Glomerular visceral epithelial cell (primary cell): ENCODE measurements at regions not wholly inside any gene's neighbourhood (a gene's known extent, or its start where the extent isn't known, plus 50 kb on each side); places are given as distances from the start of the nearest gene placed in this dataset.
"Not testable (repeated sequence)": the region's sequence is repeated elsewhere in the genome, so short reads cannot be mapped to it uniquely, and the experiment has no call there.

Experiments used
- DNase-seq: peaks from one replicate; pipeline ENCODE4 v3.0.0-alpha.2; 2016; ENCODE audit errors: extremely low spot score

DNA sequence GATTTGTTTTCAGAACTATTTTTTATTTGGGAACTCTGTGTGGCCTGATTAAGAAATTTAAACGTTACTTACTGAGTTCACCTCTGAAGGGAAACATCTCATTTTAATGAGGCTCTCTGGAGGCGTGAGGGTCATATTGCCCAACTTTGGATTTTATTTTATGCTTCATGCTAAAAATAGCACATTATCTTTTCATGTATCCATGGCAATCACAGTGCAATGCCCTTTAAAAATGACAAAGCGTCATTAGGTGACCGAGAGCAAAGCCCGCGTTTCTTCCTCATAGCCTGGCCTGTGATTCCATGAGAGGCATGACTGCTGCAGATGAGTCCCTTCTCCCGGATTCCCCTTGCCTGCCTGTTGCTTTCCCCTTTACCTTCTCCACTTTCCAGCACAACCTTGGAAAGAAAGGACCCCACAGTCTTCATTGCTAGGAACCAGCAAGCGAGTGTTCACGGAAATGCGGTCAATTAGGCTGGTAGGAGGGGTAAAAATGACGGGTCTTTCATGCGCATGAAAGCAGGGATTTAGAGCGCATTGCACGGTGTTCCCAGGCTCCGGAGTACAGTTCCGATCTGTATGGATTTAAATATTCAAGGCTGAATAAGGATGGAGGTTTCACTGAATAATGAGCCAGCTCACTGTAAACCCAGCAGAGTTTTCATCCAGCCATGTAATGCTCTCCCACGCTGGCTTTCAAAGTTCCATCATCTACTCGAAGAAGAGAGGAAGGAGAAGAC is 98.2 kb upstream of the PITRM1 start:
- no peak for DNase-seq

DNA sequence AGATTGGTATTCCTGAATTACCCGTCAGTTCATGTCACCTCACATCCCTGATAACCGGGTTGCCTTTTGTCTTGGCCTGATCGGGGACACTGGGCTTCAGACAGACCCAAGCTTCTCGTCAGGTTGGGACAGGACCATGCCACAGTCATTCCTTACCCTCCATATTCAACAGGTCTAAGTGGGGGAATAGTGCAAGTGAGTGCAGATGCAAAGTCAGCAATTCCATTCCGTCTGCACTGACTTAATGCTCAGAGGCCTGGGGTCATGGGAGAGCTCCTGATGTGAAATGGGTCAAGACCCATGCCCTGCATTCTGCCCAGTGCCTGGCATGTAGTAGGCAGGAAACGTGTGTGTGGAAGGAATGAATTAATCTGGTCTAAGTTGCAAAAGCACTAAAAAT is 95.4 kb upstream of the PITRM1 start:
- no peak for DNase-seq

DNA sequence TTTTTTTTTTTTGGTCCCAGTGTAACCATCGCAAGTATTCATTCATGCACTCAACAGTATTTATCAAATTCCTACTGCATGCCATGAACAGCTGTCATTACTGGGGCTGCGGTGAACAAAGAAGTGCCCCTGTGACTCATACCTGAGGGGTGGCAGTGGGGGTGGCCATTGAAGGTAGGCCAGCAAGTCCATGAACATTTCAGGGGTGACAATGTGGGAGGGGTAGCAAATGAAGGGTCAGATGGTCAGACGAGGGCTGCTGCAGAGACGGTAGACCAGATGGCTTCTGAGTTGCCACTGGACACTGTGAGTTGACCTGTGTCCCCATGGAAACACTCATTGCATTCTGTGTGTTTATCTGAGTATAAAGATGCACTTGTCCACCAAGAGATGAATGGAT is 92.5 kb upstream of the PITRM1 start:
- DNase-seq: peak; percentile 42

DNA sequence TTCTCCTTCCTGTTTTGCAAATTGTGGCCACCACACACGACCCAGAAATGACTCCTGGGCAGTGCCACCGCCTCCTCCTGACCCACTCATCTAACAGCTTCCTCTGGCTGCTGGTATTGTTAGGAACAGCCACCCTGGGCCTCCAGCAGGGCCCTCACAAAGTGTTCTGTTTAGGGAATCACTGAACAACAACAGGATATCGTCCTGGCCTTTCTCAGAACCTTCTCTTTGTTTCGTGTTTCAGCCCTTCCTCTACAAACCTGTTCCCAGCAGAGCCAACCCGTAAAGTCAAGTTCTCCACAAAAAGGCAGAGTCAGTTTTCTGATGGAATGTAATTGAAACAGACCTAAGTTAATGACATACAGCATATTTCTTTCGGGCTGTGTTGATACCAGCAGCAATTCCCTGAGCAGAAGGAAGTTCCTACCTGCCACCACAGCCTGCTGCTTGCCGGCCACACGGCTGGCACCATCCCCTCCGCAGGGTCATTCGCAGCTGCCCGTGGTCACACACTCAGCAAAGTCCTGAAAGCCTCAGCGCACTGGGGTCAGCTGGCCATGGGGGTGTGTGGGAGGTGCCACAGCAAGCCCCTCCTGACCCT is 91.7 kb upstream of the PITRM1 start:
- no peak for DNase-seq

DNA sequence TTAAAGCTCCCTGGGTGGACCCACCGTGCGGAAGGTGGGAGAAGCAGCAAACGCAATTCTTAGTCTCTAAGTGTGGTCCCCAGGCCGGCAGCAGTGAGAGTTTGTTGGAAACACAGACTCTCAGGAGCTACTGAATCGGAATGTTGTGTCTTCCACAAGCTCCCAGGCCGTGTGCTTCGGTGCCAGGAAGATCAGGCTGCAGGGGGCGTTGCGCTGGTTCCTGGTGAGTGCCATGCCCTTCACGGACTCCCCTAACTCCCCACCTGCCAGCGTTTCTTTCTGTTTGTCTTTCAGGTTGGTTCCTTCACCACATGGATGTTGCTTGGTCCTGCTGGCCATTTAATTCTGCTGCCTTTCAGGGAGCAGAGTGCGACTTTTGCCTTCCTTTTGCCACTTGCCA is 91.2 kb upstream of the PITRM1 start:
- DNase-seq: no peak

DNA sequence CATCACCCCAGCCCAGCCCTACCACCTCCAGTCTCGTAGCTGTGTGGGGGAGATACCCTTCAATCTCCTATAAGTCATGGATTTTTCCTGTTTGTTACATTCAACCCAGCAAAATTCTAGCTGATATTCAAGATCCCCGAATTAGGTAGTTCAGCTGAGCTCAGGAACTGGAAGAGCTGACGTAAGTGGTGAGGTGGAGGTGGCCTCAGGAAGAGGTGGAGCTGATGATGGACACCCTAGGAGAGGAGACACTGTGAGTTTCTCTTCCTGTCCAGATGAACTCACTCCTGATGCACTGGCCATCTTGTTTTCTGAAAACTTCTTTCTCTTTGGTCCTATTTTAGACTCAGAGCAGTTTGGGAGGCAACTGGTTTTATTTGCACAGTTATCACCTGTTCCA is 90.5 kb upstream of the PITRM1 start:
- DNase-seq: no peak

DNA sequence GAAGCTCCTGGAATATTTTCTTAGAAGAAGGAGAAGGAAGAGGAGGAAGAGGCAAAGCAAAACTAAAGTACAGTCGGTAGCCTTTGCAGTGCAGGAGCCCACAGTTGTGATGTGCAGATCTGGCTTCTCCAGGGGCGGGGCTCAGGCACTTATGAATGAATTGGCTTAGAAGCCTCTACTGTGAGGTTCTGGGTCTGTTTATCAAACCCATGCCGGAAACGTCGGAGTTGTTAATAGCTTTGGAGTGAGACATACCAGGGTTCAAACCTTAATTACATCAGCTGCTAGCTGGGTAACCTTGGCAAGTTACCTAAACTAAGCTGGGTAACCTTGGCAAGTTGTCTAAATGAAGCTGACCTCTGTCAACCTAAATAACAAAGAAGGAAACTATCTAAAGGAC is 89.3 kb upstream of the PITRM1 start:
- no peak for DNase-seq

DNA sequence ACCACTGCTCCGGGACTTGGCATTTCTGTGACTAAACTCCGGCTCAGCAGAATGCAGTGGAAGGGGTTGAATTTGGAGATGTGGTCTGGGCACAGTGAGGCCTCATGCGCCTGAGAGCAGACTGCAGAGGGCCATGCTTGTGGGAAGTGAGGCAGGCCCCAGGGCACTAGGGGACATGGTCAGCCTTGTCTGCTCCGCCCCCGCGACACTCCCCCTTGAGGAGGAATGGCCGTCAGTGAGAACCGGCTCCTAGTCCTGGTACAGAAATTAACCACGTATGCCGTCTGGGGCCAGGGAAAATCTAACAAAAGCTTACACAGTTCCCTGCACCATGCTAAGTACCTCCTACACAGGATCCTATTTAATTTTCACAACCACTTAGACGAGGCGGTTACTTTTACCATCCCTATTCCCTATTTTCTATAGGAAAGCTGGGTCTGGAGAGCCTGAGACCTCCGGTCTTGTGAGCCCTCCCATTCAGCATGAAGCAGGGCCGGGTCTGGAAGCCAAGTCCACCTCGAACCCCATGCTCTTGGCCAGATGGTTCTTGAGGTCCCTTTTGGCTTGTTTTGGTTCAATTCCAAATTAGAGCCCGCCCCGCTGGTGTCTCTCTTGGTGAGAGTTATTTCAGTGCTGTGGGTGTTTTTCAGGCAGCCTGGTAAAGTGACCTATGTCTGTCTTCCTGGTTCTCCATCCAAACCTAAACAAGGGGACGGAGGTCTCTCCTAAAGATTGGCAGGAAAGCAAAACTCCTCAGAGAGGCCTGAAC is 87.7 kb upstream of the PITRM1 start:
- no peak for DNase-seq

DNA sequence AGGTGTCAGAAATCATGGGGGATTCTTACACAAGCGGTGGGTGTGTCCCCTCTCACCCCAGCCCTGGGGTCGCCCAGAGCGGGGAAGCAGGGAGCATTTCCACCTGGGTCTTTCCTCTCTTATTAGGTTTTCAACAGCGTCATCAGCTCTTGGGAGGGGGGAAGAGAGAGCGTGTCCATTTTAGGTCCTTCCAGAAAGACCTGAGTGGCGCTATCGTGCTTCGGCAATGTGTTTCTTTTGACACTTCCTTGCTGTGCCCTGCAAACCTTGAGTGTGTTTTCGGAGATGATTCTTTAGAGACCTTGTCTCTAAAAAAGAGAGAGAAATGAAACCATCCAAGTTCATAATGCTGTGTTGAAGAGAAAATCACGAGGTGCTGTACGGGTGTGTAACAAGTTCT is 86.9 kb upstream of the PITRM1 start:
- no peak for DNase-seq

DNA sequence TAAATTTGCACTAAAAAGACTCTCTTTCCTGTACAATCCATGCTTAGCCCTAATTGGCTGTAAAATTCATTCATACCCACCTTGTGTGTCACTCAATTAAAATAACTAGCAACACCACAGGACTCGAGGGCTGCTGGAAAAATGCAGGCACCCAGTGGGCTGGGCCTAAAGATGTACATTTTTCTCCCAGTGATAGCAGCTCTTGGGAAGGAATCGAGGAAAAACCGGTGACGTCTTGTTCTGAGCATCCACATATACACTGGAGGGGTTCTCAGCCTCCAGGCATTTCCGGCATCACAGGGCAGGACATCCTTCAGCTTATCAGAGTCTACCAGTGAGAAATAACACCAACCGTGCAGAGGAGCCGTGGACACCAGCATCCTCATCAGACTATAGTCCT is 85.8 kb upstream of the PITRM1 start:
- DNase-seq: no peak

DNA sequence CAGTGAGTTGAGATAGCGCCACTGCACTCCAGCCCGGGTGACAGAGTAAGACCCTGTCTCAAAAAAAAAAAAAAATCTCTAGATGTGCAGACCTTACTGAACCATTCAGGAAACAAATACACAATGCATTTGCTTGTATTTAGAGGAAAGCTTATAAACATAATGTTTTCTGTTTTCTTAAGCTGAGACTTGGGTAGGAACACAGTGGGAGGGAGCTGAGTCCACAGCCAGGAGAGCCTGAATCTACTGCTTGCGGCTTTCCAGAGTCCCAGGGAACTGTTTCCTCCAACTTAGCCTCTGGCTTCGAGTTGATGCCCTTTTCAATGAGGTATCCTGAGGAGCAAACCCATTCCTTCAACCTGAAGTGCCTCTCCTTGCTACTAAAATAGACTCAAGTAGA is 83.0 kb upstream of the PITRM1 start:
- no peak for DNase-seq

DNA sequence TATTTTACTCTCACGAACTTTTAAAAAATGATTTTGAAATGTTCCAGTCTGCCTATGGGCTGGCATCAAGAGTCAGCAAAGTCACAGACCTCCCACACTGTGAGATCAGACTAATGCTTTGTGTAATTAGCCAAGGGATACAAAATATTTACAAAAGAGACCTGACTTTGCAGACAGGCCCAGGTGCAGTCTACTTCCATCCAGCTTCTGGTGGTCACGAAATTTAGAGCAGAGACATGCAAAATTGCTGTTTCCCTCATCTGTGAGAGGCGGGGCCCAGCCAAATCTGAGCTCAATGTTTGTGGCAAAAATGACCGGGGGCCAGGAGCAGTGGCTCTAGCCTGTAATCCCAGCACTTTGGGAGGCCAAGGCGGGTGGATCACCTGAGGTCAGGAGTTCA is 82.5 kb upstream of the PITRM1 start:
- DNase-seq: no peak

DNA sequence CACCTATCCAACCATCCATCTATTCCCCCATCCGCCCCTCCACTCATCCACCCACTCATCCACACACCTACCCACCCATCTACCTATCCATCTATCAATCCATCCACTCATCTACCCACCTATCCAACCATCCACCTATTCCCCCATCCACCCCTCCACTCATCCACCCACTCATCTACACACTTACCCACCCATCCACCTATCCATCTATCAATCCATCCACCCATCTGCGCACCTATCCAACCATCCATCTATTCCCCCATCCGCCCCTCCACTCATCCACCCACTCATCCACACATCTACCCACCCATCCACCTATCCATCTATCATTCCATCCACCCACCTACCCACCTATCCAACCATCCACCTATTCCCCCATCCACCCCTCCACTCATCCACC is 81.4 kb upstream of the PITRM1 start:
- not testable (repeated sequence) for DNase-seq

DNA sequence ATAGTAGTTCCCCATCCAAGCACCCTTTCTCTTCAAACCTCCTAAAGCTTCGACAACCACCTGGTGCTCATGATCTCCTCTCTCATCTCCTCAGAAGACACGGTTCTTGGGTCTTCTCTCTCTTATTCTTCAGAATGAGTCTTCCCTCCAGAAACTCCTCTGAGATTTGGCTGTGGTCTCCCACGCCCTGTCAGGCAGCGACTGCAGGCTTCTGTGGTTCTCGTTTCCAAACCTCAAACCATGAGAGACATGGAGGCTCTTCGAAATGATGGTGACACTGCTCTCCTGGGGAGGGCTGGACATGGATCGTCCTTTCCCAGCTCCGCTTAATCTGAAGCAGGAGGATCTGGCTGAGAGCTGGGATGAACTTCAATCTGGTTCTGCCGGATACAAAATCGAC is 78.6 kb upstream of the PITRM1 start:
- DNase-seq: no peak

DNA sequence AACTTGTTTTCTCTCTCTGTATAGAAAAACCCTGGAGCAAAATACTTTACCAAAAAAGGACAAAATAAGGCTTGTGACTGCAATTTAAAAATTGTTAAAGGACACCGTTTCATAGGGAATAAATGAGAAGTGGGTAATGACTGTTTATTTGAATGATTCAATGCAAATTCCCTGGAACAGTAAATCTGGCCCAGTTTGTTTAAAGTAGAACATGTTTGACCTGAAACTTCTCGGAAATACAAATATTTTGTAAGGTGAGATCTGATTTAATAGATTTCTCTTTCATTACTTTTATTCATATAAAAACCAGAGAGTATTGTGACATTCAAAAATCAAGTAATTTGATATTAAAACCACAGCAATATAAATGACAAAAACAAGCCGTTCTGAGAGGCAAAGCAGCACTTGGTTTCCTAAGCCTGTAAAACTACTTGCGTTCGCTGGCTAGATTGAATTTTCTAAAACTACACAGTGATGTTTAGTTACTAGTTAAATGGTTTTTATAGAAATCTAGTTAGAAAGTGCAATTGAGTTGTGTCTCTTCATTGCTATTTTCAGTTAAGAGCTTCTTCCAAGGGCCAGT is 76.8 kb upstream of the PITRM1 start:
- DNase-seq: no peak

DNA sequence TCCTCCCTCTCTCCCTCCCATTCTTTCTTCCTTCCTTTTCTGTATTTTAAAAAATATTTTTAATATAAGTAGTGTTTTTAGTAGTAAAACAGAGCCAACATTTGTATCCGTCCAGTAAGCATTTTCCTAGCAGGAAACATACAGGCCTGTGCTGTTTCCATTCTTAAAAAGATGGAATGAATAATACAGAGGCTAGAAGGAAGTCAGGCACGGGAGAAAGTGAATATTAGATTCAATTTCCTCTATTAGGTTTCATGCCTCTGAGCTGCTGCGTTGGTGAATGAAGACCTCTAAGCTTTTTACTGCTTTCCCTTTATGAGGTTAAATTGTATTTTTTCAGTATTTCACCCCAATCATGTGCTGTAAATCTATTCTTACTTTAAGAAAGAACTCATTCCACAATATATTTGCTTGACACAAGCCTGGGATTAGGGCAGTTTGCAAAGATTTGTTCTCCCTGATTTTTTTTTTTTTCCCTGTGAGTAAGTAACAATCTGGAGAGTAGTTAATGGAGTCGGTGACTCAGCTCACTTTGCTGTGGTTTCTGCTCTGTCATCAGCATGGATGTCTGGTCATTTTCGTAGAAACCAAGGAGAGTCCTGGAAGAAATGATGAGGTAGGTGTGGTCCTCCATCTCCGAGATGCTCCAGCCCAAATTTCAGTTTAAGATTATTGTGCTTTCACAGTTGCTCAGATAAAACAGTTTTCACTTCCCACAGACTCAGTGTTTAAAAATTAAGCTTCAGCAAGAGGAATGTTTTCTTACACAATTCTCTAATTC is 76.1 kb upstream of the PITRM1 start:
- peak; percentile 81 for DNase-seq

DNA sequence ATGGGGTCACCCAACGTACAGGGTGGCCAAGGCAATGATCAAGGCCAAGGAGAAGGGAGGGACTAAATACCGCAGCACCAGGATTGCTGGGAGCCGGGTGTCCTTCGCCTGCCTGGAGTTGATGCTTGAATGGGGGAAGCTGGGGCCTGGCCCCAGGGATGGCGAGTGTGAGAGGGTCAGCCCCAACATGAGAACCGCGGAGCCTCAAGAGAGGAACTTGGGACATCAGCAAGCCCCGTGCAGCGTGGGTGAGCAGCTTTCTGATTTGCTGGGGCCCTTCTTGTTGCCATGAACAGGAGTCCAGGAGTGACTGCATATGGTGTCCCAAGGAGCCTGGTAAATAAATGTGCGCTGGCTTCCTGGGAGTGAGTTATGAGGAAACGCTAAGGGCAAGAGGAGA is 72.8 kb upstream of the PITRM1 start:
- DNase-seq: no peak

DNA sequence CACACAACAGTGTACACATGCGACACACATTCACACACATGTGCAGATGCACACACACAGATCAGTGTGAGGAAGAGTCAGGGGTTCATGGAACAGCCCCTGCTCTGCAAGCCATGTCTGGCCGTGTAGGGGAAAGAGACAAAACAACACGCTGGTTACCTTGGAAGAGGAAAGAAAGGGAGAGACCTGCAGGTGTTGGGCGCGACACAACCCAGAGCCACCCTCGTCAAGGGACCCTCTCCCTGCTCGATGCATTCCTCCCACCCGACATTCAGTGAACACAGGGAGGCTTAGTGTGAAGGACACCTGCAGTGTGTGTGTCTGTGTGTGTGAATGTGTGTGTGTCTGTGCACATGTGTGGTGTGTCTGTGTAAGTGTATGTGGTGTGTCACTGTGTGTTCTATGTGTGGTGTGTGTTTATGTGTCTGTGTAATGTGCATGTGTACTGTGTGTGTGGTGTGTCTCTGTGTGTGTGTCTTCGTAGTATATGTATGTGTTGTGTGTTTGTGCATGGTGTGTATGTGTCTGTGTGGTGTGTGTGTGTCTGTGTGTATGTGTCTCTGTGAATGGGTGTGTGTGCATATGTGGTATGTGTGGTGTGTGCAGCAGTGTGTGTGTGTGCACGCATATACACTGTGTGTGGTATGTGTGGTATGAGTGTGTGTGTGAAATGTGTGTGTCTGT is 69.5 kb upstream of the PITRM1 start:
- no peak for DNase-seq

DNA sequence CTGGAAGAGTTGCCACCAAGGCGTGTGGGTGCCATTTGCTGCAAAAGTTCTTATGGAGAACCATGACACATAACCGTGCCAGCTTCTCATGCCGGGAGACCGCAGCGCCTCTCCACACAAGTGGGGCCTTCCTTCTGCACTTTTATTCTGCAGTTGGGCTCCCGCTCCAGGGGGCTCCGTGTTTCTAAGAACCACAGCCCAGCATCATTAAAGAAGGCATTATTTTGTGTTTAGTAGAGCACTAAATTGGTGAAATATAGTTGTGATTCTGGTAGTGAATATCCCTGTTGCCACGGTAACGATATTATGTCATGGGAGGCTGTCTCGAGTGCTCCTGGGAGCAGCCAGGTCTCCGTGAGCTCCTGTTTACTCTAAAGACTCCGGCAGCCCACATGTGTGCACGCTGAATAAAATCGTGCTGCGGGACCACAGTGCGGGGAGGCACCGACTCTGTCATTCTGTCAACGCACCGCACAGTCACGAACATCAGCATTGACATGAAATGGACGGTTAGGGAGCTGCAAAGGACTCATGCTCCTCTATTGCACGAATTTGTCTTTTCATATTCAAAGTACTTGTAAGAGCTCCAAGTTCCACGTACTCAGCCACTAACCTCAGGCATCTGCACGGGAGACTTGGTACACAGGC is 68.8 kb upstream of the PITRM1 start:
- no peak for DNase-seq

DNA sequence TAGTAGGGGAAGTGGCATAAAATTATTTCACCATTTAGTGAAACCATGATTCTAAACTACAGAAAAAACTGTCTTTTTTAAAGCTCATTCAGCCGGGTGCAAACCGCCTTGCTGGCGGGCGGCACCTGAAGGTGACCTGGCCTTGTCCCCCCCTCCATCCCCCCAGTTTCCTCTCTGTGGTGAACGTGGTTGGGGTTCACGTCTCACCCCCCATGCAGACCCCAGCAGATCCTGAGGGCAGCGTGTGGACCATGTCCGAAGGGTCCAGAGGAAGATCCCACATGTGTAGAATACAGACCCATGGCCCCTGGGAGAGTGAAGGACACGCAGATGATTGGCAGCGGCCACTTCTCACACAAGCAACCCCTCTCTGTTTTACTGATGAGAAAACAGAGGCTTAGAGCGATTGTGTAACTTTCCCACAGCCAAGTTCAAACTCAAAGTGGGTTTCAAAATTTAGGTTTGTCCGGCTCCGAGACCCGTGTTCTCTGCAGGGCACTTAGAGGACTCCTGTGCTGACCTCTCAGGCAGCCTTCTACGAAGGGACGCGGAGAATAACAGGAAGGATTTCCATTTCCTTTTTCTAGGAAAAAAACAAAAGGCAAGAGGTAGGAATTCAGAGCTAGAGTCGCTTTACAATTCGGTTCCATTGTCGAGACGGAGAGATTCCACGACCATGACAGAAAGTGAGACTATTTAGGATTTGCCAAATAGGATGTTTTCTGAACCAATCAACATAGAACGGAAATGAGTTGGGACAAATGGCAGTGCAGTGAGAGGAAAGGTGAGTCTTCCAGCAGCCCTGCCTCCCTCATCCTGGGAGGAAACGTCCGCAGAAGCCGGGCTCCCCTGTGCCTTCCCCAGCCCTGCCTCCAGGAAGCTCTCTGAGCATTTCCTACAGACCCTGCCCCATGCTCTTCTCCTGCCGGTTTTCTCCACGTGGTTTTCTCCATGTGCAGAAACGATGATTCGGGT is 67.6 kb upstream of the PITRM1 start:
- DNase-seq: no peak
